HG02610 (cell line): ENCODE measurements at regions not wholly inside any gene's neighbourhood (a gene's known extent, or its start where the extent isn't known, plus 50 kb on each side); places are given as distances from the start of the nearest gene placed in this dataset.

ENCODE experiments used
- ATAC-seq: cut with Tn5 transposase; IDR thresholded peaks from one replicate; pipeline ENCODE4 v1.9.1; 2021; ENCODE audit warnings: mild to moderate bottlenecking, moderate library complexity; ENCODE audit not compliant: unreplicated experiment

- ATAC-seq, result no peak
Observed at GRCh38 chr10:62545160-62546066, 171.2 kb downstream of the ZNF365 start.

- no peak for ATAC-seq
Observed at GRCh38 chr10:62548686-62549085, 174.5 kb downstream of the ZNF365 start.

GRCh38 chr10:62550173-62550572 lies 176.0 kb downstream of the ZNF365 start:
- ATAC-seq, result no peak

DNA sequence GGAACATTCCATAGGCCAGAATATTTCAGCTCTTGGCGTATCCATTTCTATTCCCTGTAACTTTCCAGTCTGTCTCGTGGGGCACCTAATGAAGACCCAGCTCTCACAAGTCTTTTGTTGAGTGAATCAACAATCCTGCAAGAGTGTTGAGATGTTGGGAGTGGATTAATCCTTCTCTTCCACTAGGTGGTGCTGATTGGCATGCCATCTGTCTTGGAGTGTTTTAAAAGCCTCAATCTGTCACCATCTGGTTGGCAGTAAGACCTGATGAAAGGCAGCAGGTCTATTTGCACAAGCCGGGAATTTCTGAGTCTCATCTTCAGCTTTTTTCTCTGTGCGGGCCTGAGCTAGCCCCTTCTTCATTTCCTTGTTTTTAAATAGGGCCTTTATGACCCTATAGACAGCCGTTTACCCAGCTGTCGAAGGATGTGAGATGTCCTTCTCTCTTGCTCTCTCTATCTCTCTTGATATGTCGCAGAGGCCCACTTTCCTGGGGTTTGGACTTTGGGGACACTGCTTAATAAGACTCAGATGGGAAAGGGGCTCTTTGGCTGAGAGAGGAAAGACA lies 180.5 kb downstream of the ZNF365 start:
- peak; percentile 83 for ATAC-seq

DNA sequence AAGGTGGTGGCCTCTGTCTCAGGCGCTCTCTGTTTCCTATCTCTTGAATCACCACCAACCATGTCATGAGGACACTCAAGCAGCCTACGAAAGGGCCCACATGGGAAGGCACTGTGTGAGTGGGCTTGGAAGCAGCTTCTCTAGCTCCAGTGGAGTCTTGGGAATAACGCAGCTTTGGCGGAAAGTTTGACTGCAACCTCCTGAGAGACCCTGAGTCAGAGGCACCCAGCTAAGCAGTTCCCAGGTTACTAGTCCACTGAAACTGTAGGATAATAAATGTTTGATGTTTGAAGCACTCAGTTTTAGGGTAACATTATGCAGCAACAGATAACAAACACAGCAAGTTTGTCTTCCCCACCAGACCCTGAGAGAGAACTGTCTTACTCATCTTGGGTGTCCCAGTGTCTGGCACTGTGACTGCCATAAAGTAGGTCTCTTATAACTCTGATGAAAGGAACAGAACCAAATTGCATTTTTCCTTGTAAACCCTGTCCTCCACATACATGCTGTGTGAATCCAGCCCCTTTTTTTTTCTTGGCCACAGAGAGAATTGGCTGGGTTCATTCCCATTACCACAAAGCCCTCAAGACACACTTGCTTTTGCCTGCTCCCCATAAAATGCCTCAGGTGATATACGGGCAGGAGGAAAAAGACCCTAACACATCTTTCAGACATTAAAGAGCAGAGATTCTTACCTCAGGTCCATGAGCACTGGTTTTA lies 185.5 kb downstream of the ZNF365 start:
- ATAC-seq, result no peak

DNA sequence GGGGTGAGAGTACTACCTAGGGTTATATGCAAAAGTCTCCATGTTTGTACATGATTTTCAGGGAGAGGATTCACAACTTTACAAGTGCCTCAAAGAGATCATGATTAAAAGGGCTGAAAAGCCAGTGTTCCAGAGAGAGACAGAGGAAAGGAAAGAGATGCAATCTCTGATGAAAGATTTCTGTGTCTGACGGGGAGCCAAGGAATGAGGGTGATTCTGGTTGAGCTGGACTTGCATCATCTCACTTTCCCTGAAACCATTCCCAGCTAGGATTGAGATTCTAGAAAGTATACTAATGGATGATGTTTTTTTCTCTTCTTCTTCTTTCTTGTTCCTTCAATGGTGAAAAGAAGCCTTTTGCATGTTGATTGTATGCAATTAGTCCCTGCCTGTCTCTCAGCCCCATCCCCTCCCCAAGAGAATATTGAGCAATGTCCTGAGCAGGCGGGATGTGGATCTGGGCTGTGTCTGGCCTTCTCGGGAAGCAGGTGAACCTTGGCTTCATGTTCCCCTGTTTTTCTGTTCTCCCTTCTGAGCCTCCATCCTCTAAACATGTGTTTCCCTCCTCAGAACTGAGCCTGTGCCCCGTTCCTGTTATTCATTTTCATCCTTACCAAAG lies 186.1 kb downstream of the ZNF365 start:
- no peak for ATAC-seq

- ATAC-seq, result no peak
Observed at GRCh38 chr10:62561151-62561550, 187.0 kb downstream of the ZNF365 start.

- ATAC-seq, result no peak
Observed at GRCh38 chr10:62562101-62562500, 187.9 kb downstream of the ZNF365 start.

GRCh38 chr10:62562795-62563194 lies 188.6 kb downstream of the ZNF365 start:
- no peak for ATAC-seq

- ATAC-seq, result no peak
Observed at GRCh38 chr10:62573929-62574328, 199.8 kb downstream of the ZNF365 start.

DNA sequence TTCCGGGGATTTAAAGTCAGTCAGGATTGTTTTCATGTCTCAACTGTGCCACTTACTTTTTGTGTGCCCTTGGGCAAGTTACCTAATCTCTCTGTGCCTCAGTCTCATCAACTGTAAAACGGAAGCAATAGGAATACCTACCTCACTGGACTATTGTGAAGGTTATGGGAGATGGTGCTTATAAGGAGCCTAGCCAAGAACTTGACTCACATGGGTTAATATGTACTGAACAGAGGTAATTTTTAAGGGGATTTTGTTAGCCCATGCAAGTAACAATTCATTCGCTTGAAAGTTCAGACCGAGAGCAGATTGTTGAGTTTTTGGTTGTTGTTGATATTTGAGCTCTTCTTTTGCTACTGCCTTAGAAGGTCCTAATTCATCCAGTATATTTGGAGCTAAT lies 202.9 kb downstream of the ZNF365 start:
- no peak for ATAC-seq

DNA sequence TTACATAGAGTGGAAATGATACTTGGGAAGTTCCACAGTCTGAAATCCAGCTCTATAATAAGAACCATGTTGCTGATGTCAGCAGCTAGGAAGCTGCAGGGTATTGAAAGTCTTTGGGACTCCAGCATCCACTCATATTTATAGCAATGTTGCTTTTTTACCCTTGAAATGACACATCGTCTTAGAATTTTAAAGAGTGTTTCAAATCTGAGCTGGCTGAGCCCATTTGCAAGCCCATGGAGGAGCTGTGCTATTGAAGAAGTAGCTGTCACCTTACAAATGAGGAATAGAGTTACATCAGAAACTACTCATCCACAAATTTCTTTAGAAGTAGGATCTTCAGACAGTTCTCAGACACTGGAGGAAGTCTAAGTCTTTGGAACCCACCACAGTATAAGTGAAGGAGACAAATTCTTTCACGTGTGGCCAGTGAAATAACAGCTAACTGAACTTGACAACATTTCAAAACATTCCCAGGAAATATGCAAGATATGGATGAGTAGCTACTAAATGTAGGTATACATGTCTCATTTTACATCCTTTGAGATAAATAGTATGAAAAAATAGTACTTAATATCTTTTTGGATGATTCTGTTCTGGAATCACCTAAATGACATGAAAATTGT lies 203.6 kb downstream of the ZNF365 start:
- no peak for ATAC-seq

- no peak for ATAC-seq
Observed at GRCh38 chr10:62578301-62578700, 204.1 kb downstream of the ZNF365 start.

DNA sequence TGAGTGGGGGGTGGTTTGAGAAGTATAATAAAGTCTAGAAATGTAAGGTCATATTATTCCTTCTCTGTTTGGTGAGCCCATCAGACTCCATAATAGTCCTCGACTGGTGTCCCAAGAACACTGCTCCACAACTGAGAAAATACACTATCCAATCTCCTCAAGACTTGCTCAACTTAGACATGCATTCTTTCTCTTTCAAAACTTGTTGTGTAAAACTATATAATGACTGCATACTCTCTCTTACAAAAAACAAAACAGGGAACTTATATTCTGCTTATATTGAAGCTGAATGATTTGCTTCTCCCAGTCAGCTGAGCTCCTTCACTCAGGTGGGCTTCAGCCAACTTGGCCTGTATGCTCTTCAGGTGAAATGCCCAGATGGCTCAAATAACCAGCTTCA lies 204.7 kb downstream of the ZNF365 start:
- no peak for ATAC-seq

DNA sequence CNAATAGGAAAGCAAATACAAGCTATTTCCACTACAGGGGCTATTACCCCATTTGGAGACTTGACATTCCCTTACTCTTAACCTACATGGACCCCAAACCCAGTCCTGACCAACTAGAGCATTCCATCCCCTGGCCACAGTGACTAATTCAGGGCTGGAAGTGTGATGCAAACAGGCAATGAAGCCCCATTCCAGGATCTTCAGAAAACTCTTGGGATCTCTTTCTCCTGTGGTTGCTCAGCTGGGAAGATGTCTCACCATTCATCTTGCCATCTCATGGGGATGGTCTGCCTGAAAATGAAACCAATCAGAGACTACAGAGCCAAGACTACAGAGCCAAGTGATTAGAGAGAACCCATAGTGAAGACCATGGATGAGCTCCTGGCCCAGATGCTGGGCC lies 206.2 kb downstream of the ZNF365 start:
- ATAC-seq, result no peak

DNA sequence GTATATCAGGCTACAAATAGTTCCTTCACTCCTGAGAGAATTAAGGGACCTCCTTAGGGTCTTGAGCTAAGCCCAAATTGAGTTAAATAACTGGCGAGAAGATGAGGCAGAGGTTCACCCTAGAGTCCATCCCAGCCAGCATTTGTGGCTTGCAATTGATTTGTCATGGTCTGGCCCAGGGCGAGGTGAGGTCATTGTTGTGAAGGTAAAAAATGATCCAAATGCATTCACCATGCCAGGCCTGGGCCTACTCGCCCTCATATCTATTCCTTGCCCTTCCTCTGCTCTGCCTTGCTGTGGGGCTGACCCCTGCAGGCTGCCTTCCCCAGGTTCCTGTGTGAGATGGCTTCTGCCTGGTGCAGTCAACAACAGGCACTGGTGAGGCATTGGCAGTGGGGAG lies 207.2 kb downstream of the ZNF365 start:
- no peak for ATAC-seq

DNA sequence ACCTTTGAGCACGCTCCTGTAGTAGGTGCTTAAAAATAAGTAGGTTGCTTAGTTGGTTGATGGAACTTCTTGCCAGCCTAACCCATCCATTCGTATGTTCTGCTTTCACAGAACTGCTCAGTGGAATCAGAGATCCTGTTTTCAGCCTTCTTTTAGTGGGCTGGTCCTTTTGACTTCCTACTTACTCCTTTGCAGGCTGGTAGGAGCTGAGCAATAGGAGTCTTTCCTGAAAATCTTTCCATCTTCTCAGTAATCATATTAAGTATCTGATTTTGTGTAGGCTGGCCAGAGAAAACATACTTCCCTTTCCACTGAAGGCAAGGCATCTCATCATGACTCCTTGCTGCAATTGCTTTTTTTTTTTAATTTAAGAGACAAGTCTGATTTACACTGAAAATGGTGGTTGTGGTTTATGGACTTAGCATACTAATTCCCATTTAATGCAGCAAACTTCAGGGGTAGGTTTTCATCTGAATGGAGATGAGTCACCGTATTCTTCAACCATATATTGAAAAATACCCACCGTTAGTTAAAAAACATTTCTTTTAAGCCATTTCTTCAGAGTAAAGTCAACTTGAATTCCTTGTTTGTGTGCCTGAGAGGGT lies 208.0 kb downstream of the ZNF365 start:
- no peak for ATAC-seq

- ATAC-seq, result no peak
Observed at GRCh38 chr10:62582804-62583208, 208.6 kb downstream of the ZNF365 start.

DNA sequence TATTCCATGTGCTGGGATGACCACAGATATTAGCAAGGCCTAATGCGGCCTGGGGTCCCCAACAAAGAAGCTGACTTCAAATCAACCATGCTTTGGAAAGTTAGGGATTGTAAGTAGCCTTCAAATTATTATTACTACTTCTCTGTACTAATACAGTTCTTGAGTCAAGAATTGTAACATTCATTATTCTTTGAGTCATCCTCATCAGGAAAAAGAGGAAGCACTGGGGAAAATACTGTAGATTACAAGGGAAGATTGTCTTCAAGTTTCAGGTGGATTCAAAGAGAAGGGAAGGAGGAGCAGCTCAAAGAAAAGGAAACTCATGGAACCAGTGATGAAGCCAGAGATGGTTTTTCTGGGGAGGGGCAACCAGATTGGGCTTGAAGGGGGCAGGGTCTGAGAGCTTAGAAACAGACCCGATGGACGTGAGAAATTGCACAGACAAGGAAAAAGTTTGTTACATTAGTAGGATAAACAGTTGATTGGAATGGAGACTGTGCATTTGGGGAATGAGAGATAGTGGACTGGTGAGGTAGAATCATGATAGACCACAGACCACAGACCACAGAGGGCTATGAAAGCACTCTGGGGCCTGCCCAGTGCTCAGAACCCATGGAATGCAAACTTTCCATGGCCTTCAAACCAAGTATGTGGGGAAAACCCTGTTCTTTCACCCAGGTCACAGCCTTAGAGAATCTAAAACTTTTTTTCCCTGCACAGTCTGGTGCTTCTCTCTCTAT lies 209.9 kb downstream of the ZNF365 start:
- peak; percentile 93 for ATAC-seq

DNA sequence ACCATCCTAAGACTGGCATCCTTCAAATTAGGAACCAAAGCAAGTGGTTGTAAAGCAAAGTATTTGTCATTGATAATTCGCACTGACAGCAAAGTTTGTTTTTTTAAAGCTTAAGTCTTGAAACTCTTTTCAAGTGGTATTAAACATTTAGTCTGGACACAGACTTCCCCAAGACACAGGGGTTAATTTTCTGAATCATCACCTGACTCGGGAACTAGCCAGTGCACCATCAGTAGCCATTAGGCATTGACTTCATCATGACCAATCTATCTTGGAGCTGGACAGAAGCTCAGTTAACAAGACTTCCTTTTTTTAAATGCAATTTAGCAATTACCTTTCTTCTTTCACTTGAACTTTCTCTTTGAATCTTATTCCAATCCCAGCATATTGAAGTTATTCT lies 210.6 kb downstream of the ZNF365 start:
- ATAC-seq, result peak; percentile 19
